BE2C (cell line): ENCODE measurements at regions not wholly inside any gene's neighbourhood (a gene's known extent, or its start where the extent isn't known, plus 50 kb on each side); places are given as distances from the start of the nearest gene placed in this dataset.
"Not testable (repeated sequence)": the region's sequence is repeated elsewhere in the genome, so short reads cannot be mapped to it uniquely, and the experiment has no call there.

Experiments
- DNase-seq: peaks from one replicate; pipeline ENCODE4 v3.0.0-alpha.2; 2020
- H3K27me3 ChIP-seq: fragments of 250-450 bp; sonication (Bioruptor Pico); 2 replicates; pipeline ENCODE4 v1.5.1; 2020; ENCODE audit warnings: mild to moderate bottlenecking
- H3K36me3 ChIP-seq: fragments of 250-450 bp; sonication (Bioruptor Pico); 2 replicates; pipeline ENCODE4 v1.5.1; 2020; ENCODE audit warnings: mild to moderate bottlenecking
- H3K4me1 ChIP-seq: fragments of 250-450 bp; sonication (Bioruptor Pico); 2 replicates; pipeline ENCODE4 v1.5.1; 2020
- H3K4me3 ChIP-seq: 2 replicates; pipeline ENCODE4 v1.5.1; 2011; ENCODE audit warnings: low read depth, low read length
- H3K9me3 ChIP-seq: fragments of 250-450 bp; sonication (Bioruptor Pico); 2 replicates; pipeline ENCODE4 v1.5.1; 2020
- CTCF ChIP-seq: IDR thresholded peaks from 2 replicates; pipeline ENCODE4 v1.5.1; 2012; ENCODE audit warnings: mild to moderate bottlenecking, low read depth, low read length

- Histone ChIP-seq H3K36me3 (no peaks in the 10 kb centered on the region), H3K4me1 (no peaks in the 10 kb centered on the region), H3K4me3 (no peak overlapping the region), H3K9me3 (no peaks in the 10 kb centered on the region), H3K27me3 (no peaks in the 10 kb centered on the region)
- DNase-seq: no peak
- no peak for TF ChIP-seq CTCF
Measured at GRCh38 chr18:54662986-54663385, 71.9 kb downstream of the DYNAP start.

GRCh38 chr18:54669701-54670100 is 78.7 kb downstream of the DYNAP start:
- not testable (repeated sequence) for H3K9me3 ChIP-seq, H3K4me1 ChIP-seq, H3K4me3 ChIP-seq, H3K27me3 ChIP-seq, H3K36me3 ChIP-seq, DNase-seq

- Histone ChIP-seq H3K4me1 (no peaks in the 10 kb centered on the region), H3K9me3 (no peaks in the 10 kb centered on the region), H3K4me3 (no peak overlapping the region), H3K36me3 (no peaks in the 10 kb centered on the region), H3K27me3 (no peaks in the 10 kb centered on the region)
- DNase-seq: no peak
- peak; percentile 47 for TF ChIP-seq CTCF
Measured at GRCh38 chr18:54671291-54671881, 80.3 kb downstream of the DYNAP start.

- no peaks in the 10 kb centered on the region for H3K36me3 ChIP-seq
- H3K9me3 ChIP-seq: no peaks in the 10 kb centered on the region
- H3K27me3 ChIP-seq: no peaks in the 10 kb centered on the region
- no peak overlapping the region for H3K4me3 ChIP-seq
- DNase-seq: no peak
- TF ChIP-seq CTCF: no peak
- H3K4me1 ChIP-seq: no peaks in the 10 kb centered on the region
Measured at GRCh38 chr18:54672109-54672508, 81.1 kb downstream of the DYNAP start.

- Histone ChIP-seq H3K36me3 (no peaks in the 10 kb centered on the region), H3K27me3 (no peaks in the 10 kb centered on the region), H3K4me3 (no peak overlapping the region), H3K9me3 (no peaks in the 10 kb centered on the region), H3K4me1 (no peaks in the 10 kb centered on the region)
- DNase-seq: no peak
- no peak for TF ChIP-seq CTCF
Measured at GRCh38 chr18:54672846-54673475, 81.9 kb downstream of the DYNAP start.

GRCh38 chr18:54673936-54674335 is 82.9 kb downstream of the DYNAP start:
- H3K9me3 ChIP-seq: no peaks in the 10 kb centered on the region
- H3K4me1 ChIP-seq: no peaks in the 10 kb centered on the region
- TF ChIP-seq CTCF: no peak
- no peaks in the 10 kb centered on the region for H3K27me3 ChIP-seq
- no peaks in the 10 kb centered on the region for H3K36me3 ChIP-seq
- no peak overlapping the region for H3K4me3 ChIP-seq
- DNase-seq: no peak
